Stimulated activated CD4-positive, alpha-beta T cell treated with anti-CD3 and anti-CD28 coated beads, Interleukin-15, amount 100 ng/mL, for 48 hours (primary cell): ENCODE measurements at regions not wholly inside any gene's neighbourhood (a gene's known extent, or its start where the extent isn't known, plus 50 kb on each side); places are given as distances from the start of the nearest gene placed in this dataset.
"Not testable (repeated sequence)": the region's sequence is repeated elsewhere in the genome, so short reads cannot be mapped to it uniquely, and the experiment has no call there.

Source experiments
- DNase-seq, 2 donors: peaks; one replicate each; pipeline ENCODE4 v3.0.0-alpha.2; 2020; ENCODE audit warnings: low read depth in 2 of 2

GRCh38 chr5:34296759-34297158, 253.7 kb upstream of the C1QTNF3 start:
- not testable (repeated sequence) for DNase-seq

DNA sequence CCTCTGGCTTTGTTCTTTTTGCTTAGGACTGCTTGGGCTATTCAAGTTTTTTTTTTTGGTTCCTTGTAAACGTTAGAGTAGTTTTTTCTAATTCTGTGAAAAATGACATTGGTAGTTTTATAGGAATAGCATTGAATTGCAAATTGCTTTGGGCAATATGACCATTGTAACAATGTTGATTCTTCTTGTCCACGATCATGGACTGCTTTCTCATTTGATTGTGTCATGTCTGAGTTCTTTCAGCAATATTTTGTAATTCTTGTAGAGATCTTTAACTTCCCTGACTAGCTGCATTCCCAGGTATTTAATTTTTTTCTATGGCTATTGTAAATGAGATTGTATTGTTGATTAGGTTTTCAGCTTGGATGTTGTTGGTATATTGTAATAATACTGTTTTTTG, 286.2 kb upstream of the C1QTNF3 start:
- not testable (repeated sequence) for DNase-seq

DNA sequence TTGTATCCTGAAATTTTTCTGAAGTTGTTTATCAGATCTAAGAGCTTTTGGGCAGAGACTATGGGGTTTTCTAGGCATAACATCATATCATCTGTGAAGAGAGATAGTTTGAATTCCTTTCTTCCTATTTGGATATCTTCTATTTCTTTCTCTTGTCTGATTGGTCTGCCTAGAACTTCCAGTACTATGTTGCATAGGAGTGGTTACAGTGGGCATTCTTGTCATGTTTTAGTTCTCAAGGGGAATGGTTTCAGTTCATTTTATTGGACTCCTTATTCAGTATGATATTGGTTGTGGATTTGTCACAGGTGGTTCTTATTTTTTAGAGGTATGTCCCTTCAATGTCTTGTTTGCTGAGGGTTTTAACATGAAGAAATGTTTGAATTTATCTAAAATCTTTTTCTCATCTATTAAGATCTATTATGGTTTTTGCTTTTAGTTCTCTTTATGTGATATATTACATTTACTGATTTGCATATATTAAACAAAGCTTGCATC, 286.6 kb upstream of the C1QTNF3 start:
- not testable (repeated sequence) for DNase-seq

DNA sequence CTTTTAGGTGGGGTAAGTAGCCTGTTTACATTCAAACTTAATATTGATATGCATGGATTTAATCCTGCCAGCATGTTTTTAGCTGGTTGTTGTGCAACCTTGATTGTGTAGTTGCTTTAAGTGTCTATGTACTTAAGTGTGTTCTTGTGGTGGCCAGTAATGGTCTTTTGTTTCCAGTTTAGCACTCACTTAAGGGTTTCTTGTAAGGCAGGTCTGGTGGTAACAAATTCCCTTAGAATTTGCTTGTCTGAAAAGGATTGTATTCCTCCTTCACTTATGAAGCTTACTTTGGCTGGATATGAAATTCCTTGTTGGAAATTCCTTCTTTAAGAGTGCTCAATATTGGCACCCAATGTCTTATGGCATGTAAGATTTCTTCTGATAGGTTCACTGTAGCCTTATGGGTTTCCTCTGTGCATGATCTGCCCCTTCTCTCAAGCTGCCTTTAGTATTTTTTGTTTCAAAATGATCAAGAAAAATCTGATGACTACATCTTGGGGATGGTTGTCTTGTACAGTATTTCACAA, 289.0 kb upstream of the C1QTNF3 start:
- not testable (repeated sequence) for DNase-seq

DNA sequence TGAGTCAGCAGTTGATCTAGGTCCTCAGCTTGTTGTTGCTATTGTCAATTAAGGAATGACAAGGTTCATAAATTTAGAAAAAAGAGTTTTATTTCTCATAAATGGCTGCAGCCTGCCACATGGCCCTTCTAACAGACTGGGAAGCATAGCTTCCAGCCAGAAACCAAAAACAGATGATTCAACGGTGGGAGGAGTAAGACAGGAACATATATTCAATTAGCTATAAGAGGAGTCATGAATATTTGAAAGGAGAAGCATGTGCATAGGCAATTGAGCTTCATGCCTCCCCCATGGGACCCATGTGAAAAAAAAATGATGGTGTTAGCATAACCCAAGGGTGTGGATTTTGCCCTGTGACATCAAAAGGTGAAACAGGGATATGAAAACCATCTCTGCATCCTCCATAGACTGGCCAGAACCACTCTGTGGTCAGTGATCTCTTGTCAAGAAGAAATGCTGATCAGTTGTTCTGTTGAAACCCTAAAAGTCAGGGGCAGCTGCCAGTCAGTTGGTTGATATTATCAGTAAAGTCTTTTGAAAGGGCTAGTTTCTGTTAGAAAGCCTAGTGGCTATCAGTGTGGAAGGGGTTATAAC, 296.5 kb upstream of the C1QTNF3 start:
- DNase-seq, result not testable (repeated sequence)

GRCh38 chr5:34354440-34354839, 301.7 kb upstream of the RAI14 start:
- not testable (repeated sequence) for DNase-seq

GRCh38 chr5:34371417-34371816, 284.7 kb upstream of the RAI14 start:
- DNase-seq, result not testable (repeated sequence)

DNA sequence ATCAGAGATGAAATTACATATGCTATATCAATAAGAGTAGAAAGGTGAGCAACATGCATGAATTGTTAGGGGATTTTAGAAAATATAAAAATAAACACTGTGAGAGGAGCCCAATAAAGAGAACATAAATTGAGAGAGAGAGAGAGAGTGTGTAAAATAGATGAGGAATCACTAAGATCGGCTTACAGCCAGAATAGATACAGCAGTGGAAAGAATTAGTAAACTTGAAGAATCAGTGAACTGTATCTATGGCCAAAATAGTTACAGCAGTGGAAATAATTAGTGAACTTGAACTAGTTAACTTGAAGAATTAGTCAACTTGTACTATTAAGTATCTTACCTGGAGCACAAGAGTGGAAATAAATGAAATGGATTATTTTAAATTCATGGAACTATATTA, 284.3 kb upstream of the RAI14 start:
- DNase-seq, result not testable (repeated sequence)

DNA sequence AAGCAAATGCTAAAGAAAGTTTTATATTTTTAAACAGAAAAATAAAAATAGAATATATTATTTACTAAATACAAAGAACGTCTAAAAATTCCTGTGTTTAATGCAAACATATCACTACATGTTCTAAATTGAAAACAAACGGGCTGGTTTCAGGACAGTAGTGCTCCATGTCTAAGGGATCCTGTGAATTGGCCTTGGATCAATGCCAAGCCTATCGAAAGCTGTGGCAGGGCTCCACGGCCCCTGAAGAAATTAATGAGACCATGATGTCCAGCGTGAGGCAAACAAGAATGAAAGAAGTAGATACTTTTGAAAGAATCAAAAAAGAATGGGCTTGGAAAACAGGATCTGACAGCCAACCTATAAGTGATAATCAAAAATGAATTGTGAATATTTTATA, 283.4 kb upstream of the RAI14 start:
- DNase-seq, result not testable (repeated sequence)

DNA sequence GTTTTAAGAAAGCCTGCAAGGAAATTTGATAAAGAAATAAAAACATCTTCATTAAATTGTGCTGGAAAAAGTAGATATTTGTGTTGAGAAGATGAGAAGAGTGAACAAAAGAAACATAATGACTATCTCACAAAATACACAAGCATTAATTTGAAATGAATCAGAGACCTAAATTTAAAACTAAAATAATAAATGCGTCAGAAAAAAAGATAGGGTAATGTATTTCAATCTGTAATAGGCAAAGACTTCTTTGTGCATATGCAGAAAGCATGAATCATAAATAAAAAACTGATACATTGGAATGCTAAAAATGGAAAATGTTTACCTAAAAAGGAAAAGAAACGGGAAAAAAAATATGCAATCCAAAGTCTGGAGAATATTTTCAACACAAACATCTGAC, 278.5 kb upstream of the RAI14 start:
- DNase-seq, result not testable (repeated sequence)

DNA sequence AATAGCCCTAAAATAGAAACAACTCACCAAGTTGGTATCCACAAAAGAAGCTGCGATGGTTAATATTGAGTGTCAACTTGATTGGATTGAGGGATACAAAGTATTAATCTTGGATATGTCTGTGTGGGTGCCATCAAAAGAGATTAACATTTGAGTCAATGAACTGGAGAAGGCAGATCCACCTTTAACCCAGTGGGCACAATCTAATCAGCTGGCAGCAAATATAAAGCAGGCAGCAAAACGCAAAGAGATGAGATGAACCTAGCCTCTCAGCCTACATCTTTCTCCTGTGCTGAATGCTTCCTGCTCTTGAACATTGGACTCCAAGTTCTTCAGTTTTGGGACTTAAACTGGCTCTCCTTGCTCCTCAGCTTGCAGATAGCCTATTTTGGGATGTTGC, 277.6 kb upstream of the RAI14 start:
- not testable (repeated sequence) for DNase-seq

- not testable (repeated sequence) for DNase-seq
Measured at GRCh38 chr5:34388754-34389153, 267.4 kb upstream of the RAI14 start.

DNA sequence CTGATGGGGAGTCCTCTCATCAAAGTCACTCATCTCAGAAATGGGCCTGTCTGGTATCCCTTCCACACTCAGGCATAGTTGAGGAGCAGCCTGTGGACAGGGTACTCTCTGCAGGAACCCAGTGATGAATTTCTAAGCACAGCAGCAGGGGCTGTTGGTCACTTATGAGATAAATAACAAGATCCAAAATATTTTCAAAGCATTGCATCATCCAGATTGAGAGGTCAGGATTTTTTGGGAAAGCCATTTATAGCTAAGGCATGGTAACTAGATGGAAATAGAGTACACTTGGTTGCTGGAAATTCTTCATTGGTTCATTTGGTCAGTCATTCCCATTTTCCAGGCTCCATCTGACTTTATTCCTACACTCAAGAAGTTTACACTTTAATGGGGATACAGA, 246.8 kb upstream of the RAI14 start:
- no peak for DNase-seq

DNA sequence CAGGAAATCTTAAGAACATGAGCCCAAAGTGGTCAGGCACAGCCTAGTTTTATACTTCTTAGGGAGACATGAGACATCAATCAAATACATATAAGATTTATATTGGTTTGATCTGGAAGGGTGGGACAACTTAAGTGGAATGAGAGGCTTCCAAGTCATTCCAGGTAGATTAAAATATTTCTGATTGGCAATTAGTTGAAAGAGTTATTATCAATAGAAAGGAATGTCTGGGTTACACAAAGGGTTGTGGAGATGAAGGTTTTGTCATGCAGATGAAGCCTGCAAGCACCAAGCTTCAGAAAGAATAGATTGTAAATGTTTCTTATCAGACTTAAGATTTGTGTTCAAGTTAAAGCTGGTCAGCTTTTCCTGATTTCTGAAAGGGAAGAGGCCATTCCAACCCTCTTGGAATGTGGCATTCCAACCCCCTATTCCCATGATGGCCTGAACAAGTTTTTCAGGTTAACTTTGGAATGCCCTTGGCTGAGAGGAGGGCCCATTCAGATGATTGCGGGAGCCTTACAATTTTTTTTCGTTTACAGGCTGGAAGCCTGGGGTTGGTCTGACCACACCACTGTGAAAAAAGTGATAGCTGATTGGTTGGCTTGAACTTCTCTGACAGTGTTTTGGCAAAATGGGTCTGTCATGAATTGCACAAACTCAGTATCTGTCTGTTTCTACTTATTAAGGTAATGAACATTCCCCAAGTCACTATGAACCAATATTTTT, 245.6 kb upstream of the RAI14 start:
- DNase-seq, result no peak

GRCh38 chr5:34411470-34412346, 244.4 kb upstream of the RAI14 start:
- no peak for DNase-seq

DNA sequence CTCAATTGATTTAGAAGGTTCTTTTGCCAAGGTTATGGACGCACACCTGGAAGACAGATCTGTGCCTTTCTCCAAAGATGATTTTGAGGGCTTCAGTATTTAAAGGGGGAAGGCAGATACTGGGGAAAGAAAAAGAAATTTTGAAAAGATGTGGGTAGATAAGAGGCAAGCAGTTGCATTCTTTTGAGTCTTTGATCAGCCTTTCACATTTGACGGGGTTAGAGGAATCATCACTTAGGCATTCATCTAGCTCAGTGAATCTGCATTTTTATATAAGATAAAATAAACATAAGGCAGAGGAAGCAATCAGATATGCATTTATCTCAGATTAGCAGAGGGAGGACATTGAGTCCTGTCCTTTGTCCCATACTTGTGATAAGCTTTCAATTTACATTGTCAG, 243.4 kb upstream of the RAI14 start:
- DNase-seq, result no peak

DNA sequence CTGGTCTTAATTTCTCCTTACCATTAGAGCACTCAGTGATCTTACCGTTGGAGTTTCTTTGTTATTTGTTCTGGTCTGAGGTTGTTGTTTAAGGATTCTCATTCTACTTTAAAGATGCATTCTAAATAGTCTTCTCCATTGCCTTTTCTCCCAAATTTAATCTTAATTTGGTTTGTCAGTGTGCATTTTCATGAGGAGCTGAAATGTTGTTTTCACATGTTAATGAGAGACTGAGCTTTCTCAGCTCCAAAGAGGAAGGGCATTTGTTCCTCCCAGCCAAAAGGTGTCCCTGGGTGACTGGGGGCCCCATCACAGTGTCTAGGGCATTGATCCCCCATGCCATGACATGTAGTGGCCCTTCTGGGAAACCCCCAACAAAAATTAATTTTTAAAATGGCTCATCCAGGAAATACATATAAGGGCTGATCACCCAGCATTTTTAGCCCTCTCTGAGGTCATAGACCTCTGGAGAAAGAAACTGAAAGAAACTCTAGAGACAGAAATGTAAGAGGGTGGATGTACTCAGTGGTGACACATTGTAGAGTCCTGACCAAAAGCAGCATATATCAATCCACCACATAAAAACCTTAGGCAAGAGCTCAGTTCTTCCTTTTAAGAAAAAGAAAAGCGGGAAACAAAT, 240.4 kb upstream of the RAI14 start:
- no peak for DNase-seq

DNA sequence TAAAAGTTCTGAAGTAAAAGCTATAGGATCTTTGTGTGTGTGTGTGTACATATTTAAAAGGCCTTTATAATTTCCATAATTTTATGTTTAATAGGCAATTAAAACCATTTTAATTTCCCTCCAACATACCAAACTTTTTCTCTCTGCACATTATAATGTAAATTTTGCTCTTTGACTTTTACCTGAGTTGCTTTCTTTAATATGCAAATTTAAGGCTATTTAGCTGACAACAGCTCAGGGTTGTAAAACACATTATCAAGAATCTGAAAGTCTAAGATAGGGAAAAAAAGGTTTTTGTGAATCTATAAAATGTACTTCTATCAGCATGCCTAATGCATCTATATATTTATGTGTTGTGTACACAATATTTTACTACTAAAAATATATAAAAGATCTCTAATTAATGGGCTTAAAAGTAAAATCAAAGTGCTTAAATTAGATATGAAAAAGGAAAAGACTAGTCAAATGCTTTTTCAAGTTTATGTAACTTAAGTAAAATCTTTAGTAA, 239.6 kb upstream of the RAI14 start:
- DNase-seq, result no peak

DNA sequence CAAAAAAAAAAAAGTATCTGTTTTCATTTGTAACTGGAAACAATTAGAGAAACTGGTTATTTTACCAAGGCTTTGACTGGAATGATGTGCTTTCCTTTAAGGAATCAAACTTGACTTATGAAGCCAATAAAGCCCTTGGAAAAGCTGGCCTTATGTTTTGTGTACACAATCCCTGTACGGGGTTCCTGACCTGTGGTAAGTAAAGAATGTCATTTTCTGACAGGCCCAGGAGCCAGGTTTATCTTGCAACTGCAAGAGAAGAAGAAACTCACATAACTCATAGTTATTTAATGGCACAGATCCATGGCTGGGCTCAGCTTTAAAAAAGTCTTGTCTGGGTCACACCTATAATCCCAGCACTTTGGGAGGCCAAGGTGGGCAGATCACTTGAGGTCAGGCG, 235.9 kb upstream of the RAI14 start:
- not testable (repeated sequence) for DNase-seq

GRCh38 chr5:34436761-34437501, 219.2 kb upstream of the RAI14 start:
- DNase-seq, result no peak

- DNase-seq, result no peak
Measured at GRCh38 chr5:34439601-34440000, 216.5 kb upstream of the RAI14 start.
